ENCODE measurements at regions not wholly inside any gene's neighbourhood (a gene's known extent, or its start where the extent isn't known, plus 50 kb on each side); places are given as distances from the start of the nearest gene placed in this dataset.
"Not testable (repeated sequence)": the region's sequence is repeated elsewhere in the genome, so short reads cannot be mapped to it uniquely, and the experiment has no call there.

DNA sequence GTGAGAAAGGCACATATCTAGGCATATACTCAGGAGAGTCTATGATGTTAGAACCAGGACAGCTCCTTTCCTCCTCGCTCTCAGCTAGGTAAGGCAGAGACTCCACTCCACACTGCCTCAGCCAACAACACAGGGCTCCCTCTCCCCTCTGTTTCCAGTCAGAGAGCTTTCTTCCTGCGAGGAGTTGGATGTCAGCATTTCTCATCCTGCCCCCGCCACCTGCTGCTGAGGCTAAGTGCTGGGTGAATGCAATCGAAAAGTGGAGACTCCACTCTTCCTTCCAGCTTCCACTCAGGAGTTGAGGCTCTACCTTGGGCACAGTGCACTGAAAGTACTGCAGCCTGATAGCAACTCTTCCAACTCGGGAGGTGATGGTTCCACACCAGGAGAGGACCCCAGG is 177.2 kb upstream of the RAB6C start:
- DNase-seq (ENCODE audit: low read depth), result no peak

DNA sequence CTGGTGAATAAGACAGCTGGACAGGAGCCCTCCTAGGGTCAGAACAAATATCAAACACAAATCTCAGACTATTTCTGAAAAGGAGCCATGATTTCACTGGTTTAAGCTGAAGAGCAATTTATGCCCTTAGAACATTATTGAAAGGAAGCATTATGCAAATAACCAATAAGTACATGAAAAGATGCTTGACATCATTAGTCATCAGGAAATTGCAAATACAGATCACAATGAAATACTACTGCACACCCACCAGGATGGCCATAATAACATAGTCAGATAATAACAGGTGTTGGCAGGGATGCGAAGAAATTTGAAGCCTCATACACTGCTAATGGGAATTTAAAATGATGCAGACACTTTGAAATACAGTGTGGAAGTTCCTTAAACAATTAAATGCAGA is 176.4 kb upstream of the RAB6C start:
- DNase-seq (ENCODE audit: low read depth), result no peak

DNA sequence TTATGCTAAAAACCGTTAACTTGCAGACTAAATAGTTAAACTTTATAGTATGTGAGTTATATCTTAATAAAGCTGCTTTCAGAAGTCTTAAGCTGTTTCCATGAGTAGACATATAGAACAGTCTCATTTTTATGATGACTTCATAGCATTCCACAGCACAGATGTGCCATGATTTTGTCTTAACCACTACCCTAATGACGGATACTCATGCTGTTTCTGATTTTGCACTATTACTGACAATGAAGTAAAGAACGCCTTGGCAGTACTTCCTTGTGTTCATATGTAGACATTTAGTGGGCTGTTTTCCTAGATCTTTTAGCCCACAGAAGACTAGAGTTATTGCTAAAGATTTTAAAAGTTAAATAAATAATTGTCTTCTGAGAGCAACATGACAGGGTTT is 175.6 kb upstream of the RAB6C start:
- DNase-seq (ENCODE audit: low read depth), result no peak

DNA sequence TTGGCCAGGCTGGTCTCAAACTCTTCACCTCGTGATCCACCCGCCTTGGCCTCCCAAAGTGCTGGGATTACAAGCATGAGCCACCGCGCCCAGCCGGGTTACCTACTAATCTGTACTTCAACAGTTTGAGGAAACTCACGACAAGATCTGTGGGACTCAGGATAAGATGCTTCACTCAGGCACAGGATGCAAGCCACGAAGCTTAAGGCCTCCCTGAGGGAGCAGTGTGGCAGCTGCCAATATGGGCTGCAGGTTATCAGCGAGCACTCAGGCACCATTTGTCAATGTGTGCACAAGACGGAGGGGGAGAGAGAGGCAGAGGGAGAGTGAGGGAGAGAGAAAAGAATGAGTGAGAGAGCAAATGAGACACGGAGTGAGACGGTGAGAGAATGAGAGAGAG is 173.6 kb upstream of the RAB6C start:
- no peak for DNase-seq (ENCODE audit: low read depth)

DNA sequence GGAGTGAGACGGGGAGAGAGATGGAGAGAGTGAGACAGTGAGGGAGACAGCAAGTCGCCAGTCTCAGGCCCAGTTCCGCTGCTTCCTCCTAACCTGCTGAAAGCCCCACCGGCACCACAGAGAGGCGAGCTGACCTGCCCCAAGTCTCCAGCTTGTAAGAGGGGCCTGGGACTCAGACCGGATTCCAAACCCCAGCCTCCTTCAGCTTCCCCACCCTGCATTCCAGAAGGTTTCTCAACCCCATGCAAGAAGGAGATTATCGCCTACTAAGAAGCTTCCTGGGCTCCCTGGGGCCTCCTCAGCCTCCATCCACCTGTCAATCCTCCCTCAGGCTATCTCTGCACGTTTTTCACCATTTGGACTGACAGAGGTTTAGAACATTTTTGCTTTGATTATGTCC is 173.1 kb upstream of the RAB6C start:
- no peak for DNase-seq (ENCODE audit: low read depth)

DNA sequence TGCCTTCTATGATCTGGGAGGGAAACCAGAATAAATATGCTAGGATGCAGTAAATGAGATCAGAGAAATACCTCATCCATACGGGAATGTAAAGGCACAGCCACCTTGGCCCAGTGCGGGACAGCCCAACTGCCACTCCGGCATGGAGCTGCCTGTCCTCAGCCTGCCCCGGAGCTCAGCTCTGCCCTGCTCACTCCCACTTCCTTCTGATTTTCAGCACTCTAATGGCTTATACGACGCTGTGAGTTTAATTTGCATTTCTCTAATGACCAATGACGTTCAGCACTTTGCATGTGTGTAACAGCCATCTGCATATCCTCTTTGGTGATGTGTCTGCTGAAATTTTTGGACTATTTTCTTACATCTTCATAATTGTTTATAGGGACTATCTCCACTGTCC is 172.5 kb upstream of the RAB6C start:
- no peak for DNase-seq (ENCODE audit: low read depth)

DNA sequence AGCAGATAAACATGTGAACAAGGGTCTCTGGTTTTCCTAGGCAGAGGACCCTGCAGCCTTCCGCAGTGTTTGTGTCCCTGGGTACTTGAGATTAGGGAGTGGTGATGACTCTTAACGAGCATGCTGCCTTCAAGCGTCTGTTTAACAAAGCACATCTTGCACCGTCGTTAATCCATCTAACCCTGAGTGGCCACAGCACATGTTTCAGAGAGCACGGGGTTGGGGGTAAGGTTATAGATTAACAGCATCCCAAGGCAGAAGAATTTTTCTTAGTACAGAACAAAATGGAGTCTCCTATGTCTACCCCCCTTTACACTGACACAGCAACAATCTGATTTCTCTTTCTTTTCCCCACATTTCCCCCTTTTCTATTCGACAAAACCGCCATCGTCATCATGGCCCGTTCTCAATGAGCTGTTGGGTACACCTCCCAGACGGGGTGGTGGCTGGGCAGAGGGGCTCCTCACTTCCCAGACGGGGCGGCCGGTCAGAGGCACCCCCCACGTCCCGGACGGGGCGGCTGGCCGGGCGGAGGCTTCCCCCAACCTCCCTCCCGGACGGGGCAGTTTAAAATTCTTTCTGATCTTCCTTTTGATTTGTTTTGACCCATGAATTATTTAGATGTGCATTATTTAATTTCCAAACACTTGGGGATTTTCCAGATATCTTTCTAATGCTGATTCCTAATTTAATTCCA is 171.7 kb upstream of the RAB6C start:
- not testable (repeated sequence) for DNase-seq (ENCODE audit: low read depth)

DNA sequence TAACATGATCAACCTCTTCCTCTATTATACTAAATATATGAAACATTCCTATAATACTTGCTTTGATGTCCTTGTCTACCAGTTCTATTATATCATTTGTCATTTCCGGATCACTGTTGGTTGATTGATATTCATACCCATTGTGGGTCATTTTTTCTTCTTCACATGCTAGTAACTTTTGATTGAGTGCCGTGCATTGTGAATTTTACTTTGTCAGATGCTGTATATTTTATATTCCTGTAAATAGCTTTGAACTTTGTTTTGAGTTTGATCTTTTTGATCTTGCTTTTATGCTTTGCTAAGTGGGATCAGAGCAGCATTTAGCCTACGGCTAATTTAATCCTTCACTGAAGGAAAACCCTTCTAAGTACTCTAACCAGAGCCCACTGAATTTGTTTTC is 168.9 kb upstream of the RAB6C start:
- DNase-seq (ENCODE audit: low read depth), result no peak

DNA sequence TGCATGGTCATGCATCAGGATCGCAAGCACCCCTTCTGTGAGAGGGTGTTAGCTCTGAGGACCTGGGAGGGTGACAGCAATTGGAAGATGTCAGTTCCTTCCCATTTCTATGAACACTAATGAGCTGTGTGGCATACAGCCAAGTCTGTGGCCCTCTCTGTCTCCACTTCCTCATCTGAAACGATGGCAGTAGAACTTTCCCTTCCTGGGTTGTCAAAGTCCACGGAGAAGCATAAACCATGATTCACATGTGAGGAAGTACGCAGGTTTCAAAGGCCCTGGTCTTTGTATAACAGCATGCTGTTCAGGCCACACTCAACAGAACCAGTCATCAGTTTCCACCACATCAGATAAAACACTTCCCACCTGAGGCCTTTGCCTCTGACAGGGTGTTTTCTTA is 167.4 kb upstream of the RAB6C start:
- no peak for DNase-seq (ENCODE audit: low read depth)

DNA sequence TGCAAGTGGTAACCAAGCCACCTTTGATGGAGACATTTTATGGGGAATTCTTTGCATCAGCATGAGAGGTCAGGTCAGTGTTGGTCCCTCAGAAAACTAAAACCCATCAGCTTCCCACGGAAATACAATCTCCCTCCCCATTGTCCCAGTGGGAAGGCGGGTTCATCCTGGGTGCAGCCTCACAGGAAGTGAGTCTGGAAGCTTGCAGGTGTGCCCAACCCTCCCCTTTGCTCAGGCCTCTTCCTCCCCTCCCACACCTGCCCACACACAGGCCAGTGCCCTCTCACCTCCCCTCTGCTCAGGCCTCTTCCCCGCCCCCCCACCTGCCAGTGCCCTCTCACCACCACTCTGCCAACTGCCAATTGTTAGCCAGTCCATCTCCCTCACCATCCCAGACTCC is 166.8 kb upstream of the RAB6C start:
- DNase-seq (ENCODE audit: low read depth), result no peak

DNA sequence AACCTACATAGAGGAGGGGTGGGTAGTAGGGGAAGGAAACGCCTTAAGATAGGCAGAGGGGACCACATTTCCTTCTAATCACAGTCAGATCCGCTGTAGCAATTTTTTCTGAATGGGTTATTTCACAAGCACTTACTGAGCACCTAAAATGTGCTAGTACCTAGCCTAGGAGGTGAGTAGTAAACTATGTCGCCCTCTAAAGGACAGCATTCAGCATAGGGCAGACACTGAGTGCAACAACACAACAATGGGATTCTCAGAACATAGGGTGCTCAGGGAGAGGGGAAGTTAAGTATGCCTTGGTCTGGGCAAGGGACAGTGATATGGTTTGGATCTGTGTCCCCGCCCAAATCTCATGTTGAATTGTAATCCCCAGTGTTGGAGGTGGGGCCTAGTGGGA is 166.1 kb upstream of the RAB6C start:
- no peak for DNase-seq (ENCODE audit: low read depth)

DNA sequence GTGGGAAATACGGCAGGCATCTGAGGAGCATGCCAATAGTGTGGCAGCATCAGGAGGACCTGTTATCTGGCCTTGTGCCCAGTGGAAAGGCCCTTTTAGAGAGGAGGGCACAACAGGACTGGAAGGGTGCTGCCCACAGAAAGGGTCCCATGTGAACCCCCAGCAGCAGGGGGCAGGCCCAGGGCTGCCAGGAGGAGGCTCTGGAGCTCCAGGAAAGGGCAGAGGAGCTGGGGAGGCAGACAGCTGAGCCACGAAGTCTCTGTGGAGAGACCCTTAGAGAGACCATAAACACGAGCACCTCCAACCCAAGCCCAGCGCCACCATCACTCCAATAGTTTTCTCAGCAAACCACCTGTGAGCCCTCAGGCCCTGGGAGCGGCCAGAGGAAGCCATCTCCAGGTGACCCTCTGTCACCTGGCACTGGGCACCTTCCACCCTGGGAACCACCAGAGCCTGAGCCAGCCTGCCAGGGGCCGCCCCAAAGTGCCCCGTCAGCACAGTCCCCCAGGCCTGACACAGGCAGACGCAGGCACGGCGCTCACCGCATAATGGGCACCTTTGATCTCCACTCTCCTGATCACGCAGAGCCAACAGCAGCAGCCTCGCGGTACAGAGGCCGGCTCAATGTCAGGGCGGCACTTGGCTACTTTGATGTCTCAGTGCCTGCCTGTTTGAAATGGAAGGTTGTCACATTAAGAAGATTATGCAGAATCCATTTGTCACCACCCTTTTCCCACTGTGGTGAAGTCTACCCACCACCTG is 162.5 kb upstream of the RAB6C start:
- DNase-seq (ENCODE audit: low read depth), result no peak

DNA sequence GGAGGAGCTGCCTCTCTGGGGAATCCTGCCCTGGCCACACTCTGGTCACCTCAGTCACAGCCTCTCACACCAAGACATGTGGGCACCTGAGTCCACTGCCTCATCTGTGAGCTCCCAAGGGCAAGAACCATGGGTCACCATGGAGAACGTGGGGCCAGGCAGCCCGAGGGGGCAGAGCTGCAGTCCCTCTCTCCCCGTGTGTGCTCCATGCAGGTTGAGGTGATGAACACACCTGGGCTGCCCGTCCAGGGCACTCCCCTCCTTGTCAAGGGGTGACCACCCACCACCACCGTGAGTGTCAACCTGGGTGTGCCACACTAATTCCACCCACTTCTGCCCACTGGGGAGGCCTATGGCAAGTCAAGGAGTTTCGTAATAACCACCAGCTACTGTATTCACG is 159.6 kb upstream of the RAB6C start:
- no peak for DNase-seq (ENCODE audit: low read depth)

DNA sequence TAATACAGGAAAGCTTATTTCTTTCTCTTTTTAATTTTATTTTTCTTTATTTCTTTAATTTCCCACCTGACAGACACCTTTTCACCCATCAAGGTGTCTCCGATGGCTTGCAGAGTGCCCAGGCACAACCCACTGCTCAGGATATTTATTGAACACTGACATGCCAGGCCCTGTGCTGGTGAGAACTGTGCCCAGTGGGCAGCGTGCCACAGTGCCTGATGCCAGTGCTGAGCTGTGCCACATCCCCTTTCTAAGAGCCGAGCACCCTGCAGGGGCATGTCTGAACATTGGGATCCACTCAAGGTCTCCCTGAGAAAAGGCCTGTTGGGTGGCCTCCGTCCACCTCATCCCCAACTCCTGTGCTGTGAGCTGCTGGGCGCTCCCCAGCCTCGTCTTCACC is 158.6 kb upstream of the RAB6C start:
- no peak for DNase-seq (ENCODE audit: low read depth)

DNA sequence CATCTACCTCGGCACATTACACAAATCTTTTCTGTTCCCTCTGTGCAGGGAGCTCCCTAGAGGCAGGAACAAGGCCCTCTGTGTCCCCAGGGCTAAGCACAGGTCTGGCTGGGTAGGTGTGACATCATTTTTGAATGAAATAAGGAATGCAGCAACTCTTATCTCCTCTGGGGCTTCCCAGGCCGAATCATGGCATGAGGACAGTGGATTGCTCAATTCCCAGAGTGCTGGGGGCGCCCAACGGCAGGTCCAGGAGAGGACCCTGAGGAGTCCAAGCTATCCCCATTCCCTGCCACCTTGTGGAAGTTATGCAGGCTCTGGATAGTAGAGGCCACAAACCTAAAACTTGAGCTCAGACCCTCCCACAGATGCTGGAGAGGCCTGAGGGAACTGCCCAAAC is 158.0 kb upstream of the RAB6C start:
- no peak for DNase-seq (ENCODE audit: low read depth)

DNA sequence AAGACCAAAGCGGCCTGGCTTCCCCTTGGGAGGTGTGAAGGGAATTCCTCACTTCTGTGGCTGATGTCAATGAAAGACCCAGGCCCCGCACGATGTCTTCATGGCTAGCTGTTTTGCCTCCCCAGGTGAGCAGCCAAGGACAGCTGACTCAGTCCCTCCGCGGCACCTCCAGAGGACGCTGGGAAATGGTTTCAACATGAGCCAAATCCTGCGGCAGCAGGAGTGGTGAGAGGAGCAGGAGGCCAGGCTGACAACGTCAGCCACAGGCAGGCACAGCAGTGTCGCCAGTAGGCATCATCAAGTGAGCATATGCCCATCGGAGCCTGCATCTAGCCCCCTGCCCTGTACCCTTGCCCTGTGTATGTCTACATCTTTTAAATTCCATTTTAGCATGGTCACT is 156.4 kb upstream of the RAB6C start:
- no peak for DNase-seq (ENCODE audit: low read depth)

DNA sequence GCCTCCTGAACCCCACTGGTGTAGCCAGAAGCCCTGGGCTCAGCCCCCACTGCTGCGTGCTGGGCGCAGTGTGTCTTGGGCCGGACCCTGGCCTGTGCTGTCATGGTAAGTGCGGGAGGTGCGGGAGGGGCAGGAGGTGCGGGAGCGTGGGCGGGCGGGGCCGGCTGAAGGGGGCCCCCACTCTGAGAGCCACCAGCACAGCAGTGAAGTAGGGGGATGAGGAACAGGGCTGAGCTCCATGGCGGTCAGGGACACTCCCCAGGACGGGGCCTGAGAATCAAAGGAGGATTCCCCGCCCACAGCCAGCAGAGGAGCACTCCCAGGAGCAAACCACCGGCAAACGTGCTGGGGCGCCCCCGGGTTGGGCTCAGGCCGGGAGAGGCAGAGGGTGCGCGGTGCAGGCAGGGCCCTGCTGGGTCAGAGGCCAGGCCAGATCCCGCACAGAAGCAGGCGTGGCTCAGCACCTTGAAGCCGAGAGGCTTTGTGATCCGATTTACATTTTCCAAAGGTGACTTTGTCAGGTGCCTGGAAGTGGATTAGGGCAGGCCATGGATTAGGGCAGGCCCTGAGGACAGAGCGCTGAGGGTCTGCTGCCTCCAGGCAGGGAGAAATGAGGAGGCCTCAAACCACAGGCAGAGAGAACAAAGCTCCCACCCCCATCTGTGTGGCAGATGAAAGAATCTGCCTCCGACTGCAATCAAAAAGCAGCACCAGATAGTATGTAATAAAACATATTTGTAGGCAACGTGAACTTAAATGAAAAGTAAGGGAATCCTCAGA is 152.0 kb upstream of the RAB6C start:
- no peak for DNase-seq (ENCODE audit: low read depth)

DNA sequence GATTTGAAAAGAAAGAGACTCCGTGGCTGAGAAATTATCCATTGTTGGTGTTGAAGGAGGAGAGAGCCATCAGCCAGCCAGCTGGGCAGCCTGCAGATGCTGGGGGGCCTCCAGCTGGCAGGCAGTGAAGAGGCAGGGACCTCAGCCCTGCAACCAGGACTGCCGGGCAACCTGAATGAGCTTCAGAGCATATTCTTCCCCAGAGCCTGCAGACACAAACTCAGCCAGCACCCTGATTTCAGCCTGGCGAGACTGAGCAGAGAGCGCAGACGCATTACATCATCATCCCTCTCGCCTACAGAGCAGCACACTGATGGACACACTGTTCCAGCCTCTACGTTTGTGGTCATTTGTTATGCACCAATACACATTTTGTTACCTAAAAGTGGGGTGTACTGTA is 150.7 kb upstream of the RAB6C start:
- no peak for DNase-seq (ENCODE audit: low read depth)

DNA sequence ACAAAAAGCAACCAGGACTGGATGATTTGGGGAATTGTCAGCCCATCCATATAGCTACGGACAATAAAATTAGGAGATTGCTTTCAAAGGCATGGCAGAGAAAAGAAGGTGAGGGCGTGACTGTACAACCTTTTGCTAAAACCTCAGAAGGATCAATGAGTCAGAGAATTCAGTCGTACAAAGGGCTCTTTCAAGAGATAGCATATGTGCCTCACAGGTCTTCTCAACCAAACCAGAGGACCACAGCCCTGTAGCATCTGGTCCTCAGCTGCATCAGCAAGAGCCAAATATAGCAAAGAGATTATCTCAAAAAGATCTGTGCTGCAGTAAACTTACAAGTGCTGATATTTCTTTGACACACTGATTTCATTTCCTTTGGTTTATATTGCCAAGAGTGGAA is 149.9 kb upstream of the RAB6C start:
- no peak for DNase-seq (ENCODE audit: low read depth)

DNA sequence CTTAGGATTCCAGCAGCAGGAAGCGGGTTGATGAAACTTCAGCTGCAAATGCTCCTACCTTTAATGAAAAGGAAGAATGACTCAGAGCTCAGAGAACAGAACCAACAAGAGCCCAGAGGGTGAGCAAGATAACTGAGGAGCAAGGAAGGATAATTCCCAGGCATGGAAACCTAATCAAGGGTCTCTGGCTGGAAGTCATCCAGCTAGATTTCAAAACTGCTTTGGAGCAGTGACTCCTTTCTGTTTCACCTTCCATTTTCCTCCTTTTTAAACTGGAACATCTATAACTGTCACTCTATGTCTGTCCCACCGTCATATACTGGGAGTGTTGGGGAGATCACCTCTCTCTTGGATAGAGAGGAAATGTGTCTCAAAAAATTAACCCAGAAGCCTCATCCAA is 148.4 kb upstream of the RAB6C start:
- DNase-seq (ENCODE audit: low read depth), result no peak

DNA sequence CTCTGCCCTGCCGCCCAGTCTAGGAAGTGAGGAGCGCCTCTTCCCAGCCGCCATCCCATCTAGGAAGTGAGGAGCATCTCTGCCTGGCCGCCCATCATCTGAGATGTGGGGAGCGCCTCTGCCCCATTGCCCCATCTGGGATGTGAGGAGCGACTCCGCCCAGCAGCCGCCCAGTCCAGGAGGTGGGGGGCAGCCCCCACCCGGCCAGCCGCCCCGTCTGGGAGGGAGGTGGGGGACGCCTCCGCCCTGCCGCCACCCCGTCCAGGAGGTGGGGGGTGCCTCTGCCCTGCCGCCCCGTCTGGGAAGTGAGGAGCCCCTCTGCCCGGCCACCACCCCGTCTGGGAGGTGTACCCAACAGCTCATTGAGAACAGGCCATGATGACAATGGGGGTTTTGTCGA is 146.0 kb upstream of the RAB6C start:
- not testable (repeated sequence) for DNase-seq (ENCODE audit: low read depth)

DNA sequence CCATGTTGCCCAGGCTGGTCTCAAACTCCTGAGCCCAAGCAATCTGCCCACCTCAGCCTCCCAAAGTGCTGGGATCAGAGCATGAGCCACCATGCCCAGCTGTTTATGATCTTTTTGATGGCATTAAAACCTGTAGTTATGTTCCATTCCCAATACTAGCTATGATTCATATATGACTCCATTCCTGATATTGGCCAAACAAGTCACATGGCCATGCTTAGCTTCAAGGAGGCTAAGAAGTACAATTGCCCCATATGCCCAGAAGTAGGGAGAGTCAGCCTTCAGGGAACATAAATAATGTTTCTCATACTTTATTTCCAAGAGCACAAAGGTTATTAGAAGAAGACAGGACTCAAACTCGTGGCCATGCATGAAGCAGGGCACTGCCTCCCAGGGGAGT is 132.4 kb upstream of the RAB6C start:
- DNase-seq (ENCODE audit: low read depth), result no peak

DNA sequence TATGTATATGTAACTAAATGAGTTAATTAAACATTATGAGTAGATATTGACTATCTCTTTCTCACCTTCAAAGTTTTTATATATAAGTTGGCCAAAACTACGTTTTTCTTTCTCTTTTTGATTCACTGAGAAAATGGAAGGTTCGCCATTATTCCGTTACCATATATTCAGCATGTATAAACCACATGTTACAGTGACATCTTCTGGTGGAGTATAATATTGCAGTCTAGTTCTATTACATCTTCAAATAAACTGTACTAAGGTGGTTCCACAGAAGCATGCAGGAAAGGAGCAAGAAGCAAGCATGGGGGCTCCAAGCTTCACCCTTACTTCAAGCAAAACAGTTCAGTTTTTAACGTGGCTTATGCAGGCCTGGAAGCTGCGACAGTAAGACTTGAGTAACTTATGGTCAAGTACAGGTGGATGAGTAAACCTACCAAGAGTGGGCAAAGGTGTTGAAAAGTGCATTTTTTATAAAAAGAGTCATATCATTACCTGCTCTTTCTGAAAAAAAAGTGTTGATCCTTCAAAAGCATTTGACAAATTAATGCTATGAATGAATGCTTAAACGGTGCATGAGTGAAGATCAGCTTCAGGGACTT is 129.8 kb upstream of the RAB6C start:
- DNase-seq (ENCODE audit: low read depth), result peak; percentile 70

Measured in RPMI7951 (cell line).